Neural cell (in vitro differentiated cells): ENCODE measurements at regions not wholly inside any gene's neighbourhood (a gene's known extent, or its start where the extent isn't known, plus 50 kb on each side); places are given as distances from the start of the nearest gene placed in this dataset.

Source experiments
- H2AFZ ChIP-seq: fragments of 200-600, 300-800 bp; sonication (generic), shearing (Covaris generic); 2 replicates; pipeline ENCODE4 v1.6.0; 2014; ENCODE audit warnings: low read depth, mild to moderate bottlenecking, antibody characterized with exemption, low read length, moderate library complexity
- H3F3A ChIP-seq: fragments of 200-600 bp; shearing (Covaris generic); 2 replicates; pipeline ENCODE4 v1.6.1; 2016; ENCODE audit warnings: mild to moderate bottlenecking, moderate library complexity, mixed read lengths, antibody characterized with exemption, low read length; ENCODE audit not compliant: insufficient read depth, poor library complexity, severe bottlenecking
- H3K27ac ChIP-seq: fragments of 200-600, 300-800 bp; sonication (generic), shearing (Covaris generic); 2 replicates; pipeline ENCODE4 v1.5.1; 2014; ENCODE audit warnings: mild to moderate bottlenecking, low read length, moderate library complexity
- H3K27me3 ChIP-seq: fragments of 300-800, 200-600 bp; sonication (generic), shearing (Covaris generic); 2 replicates; pipeline ENCODE4 v1.6.0; 2014; ENCODE audit warnings: mild to moderate bottlenecking, low read depth, low read length, moderate library complexity; ENCODE audit not compliant: insufficient read depth
- H3K36me3 ChIP-seq: fragments of 300-800, 200-600 bp; sonication (generic), shearing (Covaris generic); 2 replicates; pipeline ENCODE4 v1.5.1; 2014; ENCODE audit warnings: mild to moderate bottlenecking, antibody characterized with exemption, low read length, moderate library complexity; ENCODE audit not compliant: insufficient read depth
- H3K4me2 ChIP-seq: fragments of 300-800, 200-600 bp; sonication (generic), shearing (Covaris generic); 2 replicates; pipeline ENCODE4 v1.6.0; 2014; ENCODE audit warnings: mild to moderate bottlenecking, low read length
- H3K4me3 ChIP-seq: fragments of 300-800, 200-600 bp; sonication (generic), shearing (Covaris generic); 2 replicates; pipeline ENCODE4 v1.5.1; 2014; ENCODE audit warnings: mild to moderate bottlenecking, low read length, moderate library complexity
- H3K79me2 ChIP-seq: fragments of 200-600 bp; shearing (Covaris generic); replicated peaks from 2 replicates; pipeline ENCODE4 v1.6.0; 2014; ENCODE audit warnings: mild to moderate bottlenecking, low read length, moderate library complexity; ENCODE audit not compliant: insufficient read depth
- H3K9ac ChIP-seq: fragments of 300-800, 200-600 bp; sonication (generic), shearing (Covaris generic); 2 replicates; pipeline ENCODE4 v1.6.1; 2016; ENCODE audit warnings: mild to moderate bottlenecking, low read length, mixed read lengths
- H3K9me2 ChIP-seq: fragments of 200-600 bp; shearing (Covaris generic); 2 replicates; pipeline ENCODE4 v1.6.1; 2016; ENCODE audit warnings: mild to moderate bottlenecking, low read length, mixed read lengths; ENCODE audit not compliant: insufficient read depth
- H3K9me3 ChIP-seq: fragments of 200-600, 300-800 bp; sonication (generic), shearing (Covaris generic); 2 replicates; pipeline ENCODE4 v1.6.1; 2016; ENCODE audit warnings: mild to moderate bottlenecking, mixed run types, low read length, moderate library complexity, mixed read lengths
- H4K20me1 ChIP-seq: fragments of 200-600 bp; shearing (Covaris generic); 2 replicates; pipeline ENCODE4 v1.6.1; 2016; ENCODE audit warnings: mild to moderate bottlenecking, mixed run types; ENCODE audit not compliant: insufficient read depth
- CTCF ChIP-seq: fragments of 450-650 bp; IDR thresholded peaks from 2 replicates; pipeline ENCODE4 v1.5.1; 2014; ENCODE audit warnings: antibody characterized with exemption, mild to moderate bottlenecking, moderate library complexity; ENCODE audit not compliant: poor library complexity, severe bottlenecking
- EP300 ChIP-seq: fragments of 450-650 bp; conservative IDR thresholded peaks from 2 replicates; pipeline ENCODE4 v1.6.1; 2014; ENCODE audit warnings: antibody characterized with exemption, mild to moderate bottlenecking, moderate library complexity; ENCODE audit not compliant: poor library complexity, severe bottlenecking
- EZH2 ChIP-seq: fragments of 200-600, 300-800 bp; shearing (Covaris generic), sonication (generic); IDR thresholded peaks from 2 replicates; pipeline ENCODE4 v1.6.1; 2014; ENCODE audit warnings: antibody characterized with exemption, low read length, borderline replicate concordance, mild to moderate bottlenecking; ENCODE audit not compliant: insufficient read depth, poor library complexity, severe bottlenecking
- MXI1 ChIP-seq: fragments of 450-650 bp; conservative IDR thresholded peaks from 2 replicates; pipeline ENCODE4 v1.6.1; 2014; ENCODE audit warnings: antibody characterized with exemption, mild to moderate bottlenecking; ENCODE audit not compliant: poor library complexity, severe bottlenecking
- POLR2AphosphoS5 ChIP-seq: IDR thresholded peaks from 2 replicates; pipeline ENCODE4 v1.6.1; 2012
- RAD21 ChIP-seq: fragments of 450-650 bp; conservative IDR thresholded peaks from 2 replicates; pipeline ENCODE4 v1.6.1; 2014; ENCODE audit warnings: antibody characterized with exemption, mild to moderate bottlenecking, moderate library complexity
- SMC3 ChIP-seq: fragments of 450-650 bp; conservative IDR thresholded peaks from 2 replicates; pipeline ENCODE4 v1.6.1; 2014; ENCODE audit warnings: antibody characterized with exemption, mild to moderate bottlenecking, moderate library complexity; ENCODE audit not compliant: poor library complexity
- TAF1 ChIP-seq: IDR thresholded peaks from 2 replicates; pipeline ENCODE4 v1.6.1; 2012; ENCODE audit warnings: low read depth
- TF ChIP-seq, protein P1 (sequence below): IDR thresholded peaks from 2 replicates; pipeline ENCODE4 v1.6.1; 2012; ENCODE audit warnings: borderline replicate concordance

DNA sequence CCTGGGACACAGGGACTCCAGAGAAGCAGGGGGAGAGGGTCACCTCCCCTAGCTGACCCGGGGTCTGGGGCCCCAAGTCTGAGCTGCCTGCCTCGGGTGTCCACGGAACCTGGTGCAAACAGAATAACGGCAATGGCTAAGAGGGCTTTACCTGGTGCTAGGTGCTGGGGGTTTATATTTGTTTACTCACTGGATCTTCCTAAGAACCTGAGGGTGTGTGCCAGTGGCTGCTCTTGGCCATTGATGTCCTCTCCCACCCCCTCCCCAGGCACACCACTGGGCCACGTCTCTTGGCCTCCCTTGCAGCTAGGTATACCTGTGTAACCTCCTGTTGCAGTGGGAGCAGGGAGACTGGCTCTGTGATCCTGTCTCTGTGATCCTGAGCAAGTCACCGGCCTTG, 157.9 kb upstream of the MLN start:
- TF ChIP-seq EZH2, result no peak
- TF ChIP-seq, protein P1, sequence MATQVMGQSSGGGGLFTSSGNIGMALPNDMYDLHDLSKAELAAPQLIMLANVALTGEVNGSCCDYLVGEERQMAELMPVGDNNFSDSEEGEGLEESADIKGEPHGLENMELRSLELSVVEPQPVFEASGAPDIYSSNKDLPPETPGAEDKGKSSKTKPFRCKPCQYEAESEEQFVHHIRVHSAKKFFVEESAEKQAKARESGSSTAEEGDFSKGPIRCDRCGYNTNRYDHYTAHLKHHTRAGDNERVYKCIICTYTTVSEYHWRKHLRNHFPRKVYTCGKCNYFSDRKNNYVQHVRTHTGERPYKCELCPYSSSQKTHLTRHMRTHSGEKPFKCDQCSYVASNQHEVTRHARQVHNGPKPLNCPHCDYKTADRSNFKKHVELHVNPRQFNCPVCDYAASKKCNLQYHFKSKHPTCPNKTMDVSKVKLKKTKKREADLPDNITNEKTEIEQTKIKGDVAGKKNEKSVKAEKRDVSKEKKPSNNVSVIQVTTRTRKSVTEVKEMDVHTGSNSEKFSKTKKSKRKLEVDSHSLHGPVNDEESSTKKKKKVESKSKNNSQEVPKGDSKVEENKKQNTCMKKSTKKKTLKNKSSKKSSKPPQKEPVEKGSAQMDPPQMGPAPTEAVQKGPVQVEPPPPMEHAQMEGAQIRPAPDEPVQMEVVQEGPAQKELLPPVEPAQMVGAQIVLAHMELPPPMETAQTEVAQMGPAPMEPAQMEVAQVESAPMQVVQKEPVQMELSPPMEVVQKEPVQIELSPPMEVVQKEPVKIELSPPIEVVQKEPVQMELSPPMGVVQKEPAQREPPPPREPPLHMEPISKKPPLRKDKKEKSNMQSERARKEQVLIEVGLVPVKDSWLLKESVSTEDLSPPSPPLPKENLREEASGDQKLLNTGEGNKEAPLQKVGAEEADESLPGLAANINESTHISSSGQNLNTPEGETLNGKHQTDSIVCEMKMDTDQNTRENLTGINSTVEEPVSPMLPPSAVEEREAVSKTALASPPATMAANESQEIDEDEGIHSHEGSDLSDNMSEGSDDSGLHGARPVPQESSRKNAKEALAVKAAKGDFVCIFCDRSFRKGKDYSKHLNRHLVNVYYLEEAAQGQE, result no peak
- no peak for TF ChIP-seq EP300
- no peak for TF ChIP-seq TAF1
- TF ChIP-seq RAD21, result no peak
- no peak for TF ChIP-seq SMC3
- TF ChIP-seq MXI1, result no peak
- no peak for TF ChIP-seq POLR2AphosphoS5
- no peak for TF ChIP-seq CTCF
- H2AFZ ChIP-seq, result no peak overlapping the region

GRCh38 chr6:33960345-33961313, 156.8 kb upstream of the MLN start:
- H3K27me3 ChIP-seq, result no peaks in the 10 kb centered on the region
- no peak overlapping the region for H2AFZ ChIP-seq
- H4K20me1 ChIP-seq, result no peaks in the 10 kb centered on the region
- no peaks in the 10 kb centered on the region for H3F3A ChIP-seq
- H3K79me2 ChIP-seq, result no peaks in the 10 kb centered on the region
- no peaks in the 10 kb centered on the region for H3K9me2 ChIP-seq
- no peak overlapping the region for H3K27ac ChIP-seq
- no peak overlapping the region for H3K4me2 ChIP-seq
- no peak overlapping the region for H3K4me3 ChIP-seq
- H3K9ac ChIP-seq, result no peak overlapping the region
- no peaks in the 10 kb centered on the region for H3K36me3 ChIP-seq
- H3K9me3 ChIP-seq, result no peaks in the 10 kb centered on the region
- TF ChIP-seq EP300 (no peak), EZH2 (no peak), POLR2AphosphoS5 (no peak), MXI1 (no peak), TAF1 (no peak), RAD21 (no peak), SMC3 (no peak), CTCF (no peak)
- TF ChIP-seq, protein P1, result no peak

More for the DNA sequence above, 157.9 kb upstream of the MLN start:
- Histone ChIP-seq H3K36me3 (no peaks in the 10 kb centered on the region), H3K79me2 (no peaks in the 10 kb centered on the region), H4K20me1 (no peaks in the 10 kb centered on the region), H3K27me3 (no peaks in the 10 kb centered on the region), H3K4me2 (no peak overlapping the region), H3F3A (no peaks in the 10 kb centered on the region), H3K9ac (no peak overlapping the region), H3K27ac (no peak overlapping the region), H3K9me3 (no peaks in the 10 kb centered on the region), H3K4me3 (no peak overlapping the region), H3K9me2 (no peaks in the 10 kb centered on the region)
